OCI-LY1 (cell line): ENCODE measurements at regions not wholly inside any gene's neighbourhood (a gene's known extent, or its start where the extent isn't known, plus 50 kb on each side); places are given as distances from the start of the nearest gene placed in this dataset.

Experiments used
- EZH2 ChIP-seq: fragments of 200-600 bp; sonication (generic), shearing (Covaris generic); IDR thresholded peaks from 2 replicates; pipeline ENCODE4 v1.8.0; 2017; ENCODE audit warnings: borderline replicate concordance, mixed run types, mild to moderate bottlenecking, antibody characterized with exemption, low read length, moderate library complexity, mixed read lengths
- TF ChIP-seq, protein P1 (sequence below): fragments of 200-600 bp; sonication (generic), shearing (Covaris generic); IDR thresholded peaks from 2 replicates; pipeline ENCODE4 v1.5.1; 2017; ENCODE audit warnings: mild to moderate bottlenecking, antibody characterized with exemption, low read length, moderate library complexity, mixed read lengths

DNA sequence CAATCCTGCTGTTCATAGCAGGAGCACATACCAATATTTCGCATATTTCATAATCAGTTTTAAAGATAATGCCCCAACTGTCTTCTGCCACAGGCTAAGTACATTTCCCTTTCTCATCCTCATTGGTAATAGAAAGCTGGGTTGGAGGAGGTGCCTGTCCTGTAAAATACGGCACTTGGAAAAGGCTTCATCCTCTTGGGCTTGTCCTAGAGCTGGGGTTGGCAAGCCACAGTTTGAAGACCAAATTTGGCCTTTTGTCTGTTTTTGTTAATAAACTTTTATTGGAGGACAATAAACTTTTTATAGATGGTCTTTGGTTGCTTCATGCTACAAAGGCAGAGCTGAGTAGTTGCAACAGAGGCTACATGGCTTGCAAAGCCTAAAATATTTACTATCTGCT is 997.8 kb upstream of the CDH18 start:
- TF ChIP-seq, protein P1, sequence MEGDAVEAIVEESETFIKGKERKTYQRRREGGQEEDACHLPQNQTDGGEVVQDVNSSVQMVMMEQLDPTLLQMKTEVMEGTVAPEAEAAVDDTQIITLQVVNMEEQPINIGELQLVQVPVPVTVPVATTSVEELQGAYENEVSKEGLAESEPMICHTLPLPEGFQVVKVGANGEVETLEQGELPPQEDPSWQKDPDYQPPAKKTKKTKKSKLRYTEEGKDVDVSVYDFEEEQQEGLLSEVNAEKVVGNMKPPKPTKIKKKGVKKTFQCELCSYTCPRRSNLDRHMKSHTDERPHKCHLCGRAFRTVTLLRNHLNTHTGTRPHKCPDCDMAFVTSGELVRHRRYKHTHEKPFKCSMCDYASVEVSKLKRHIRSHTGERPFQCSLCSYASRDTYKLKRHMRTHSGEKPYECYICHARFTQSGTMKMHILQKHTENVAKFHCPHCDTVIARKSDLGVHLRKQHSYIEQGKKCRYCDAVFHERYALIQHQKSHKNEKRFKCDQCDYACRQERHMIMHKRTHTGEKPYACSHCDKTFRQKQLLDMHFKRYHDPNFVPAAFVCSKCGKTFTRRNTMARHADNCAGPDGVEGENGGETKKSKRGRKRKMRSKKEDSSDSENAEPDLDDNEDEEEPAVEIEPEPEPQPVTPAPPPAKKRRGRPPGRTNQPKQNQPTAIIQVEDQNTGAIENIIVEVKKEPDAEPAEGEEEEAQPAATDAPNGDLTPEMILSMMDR = no peak
- no peak for TF ChIP-seq EZH2
